Right forelimb (tissue), 1 donor: ENCODE measurements at regions not wholly inside any gene's neighbourhood (a gene's known extent, or its start where the extent isn't known, plus 50 kb on each side); places are given as distances from the start of the nearest gene placed in this dataset.
A peak's percentile ranks its signal among the peaks of the same experiment; 100 is the strongest.

Experiments
- DNase-seq: peaks from one replicate; pipeline ENCODE4 v3.0.0-alpha.2; 2018

DNA sequence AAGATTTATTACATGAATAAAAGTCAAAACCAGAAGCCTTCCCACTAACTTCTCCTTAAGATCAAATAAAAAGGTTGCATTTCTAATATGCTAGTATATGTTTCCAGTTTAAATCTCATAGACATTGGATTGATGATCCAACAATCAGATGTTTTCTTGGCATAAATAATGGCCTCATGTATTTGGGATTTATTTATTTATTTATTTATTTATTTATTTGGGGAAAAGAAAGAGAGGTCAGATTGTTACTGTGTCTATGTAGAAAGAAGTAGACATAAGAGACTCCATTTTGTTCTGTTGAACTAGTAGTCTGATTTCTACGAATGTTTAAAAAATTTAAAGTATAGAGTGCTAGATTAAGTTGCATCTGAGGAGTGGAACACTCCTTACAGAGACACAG, 422.4 kb downstream of the ADGRL2 start:
- DNase-seq, result no peak

DNA sequence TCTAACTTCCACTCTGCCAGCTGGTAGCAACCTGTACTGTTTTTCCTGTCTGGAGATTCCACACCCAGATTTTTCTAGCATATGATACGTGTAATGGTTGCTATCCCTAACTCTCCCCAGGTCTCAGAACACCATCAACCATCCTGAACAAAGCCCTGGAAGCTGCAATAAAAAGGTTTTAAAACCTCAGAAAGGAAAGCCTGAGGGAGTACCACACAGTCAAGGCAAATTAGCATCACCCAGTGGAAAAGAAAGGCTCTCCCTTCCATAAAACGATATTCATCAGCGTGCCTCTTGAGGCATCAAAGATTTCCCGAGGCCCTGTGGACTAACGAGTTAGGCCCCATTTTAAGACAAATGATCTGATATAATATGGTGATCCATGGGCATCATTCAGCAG, 421.0 kb downstream of the ADGRL2 start:
- DNase-seq, result no peak

DNA sequence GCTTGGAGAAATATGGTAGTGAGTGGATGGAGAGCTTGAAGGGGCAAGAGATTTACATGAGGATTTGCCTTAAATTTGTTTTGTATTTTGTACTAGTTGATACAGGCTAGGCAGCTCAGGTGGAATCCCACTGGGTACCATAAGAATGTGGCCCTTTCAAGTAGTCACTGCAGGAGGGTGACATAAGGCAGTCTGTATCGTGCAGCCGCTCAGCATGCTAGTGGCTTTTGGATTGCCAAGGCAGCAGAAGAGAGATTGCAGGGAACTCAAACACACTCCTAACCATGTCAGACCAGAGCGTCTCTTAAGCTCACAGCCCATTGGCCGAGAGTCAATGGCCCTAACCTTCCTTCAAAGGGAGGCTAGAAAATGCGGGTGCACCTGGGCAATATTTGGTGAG, 420.0 kb downstream of the ADGRL2 start:
- no peak for DNase-seq

DNA sequence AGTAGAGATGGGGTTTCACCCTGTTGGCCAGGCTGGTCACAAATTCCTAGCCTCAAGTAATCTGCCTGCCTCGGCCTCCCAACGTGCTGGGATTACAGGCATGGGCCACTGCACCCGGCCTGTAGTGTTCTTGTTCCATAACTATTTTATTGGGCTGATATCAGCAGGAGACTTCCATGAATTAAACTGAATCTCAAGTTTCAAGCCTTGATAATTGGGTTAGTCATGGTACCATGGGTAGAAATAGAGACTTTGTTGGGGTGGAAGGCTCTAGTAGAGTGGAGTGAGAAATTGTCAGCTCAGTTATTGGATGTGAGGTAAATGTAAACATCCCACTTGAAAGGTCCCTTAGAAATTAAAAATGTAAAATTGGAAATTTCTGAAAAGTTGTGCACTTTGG, 419.1 kb downstream of the ADGRL2 start:
- DNase-seq, result no peak

DNA sequence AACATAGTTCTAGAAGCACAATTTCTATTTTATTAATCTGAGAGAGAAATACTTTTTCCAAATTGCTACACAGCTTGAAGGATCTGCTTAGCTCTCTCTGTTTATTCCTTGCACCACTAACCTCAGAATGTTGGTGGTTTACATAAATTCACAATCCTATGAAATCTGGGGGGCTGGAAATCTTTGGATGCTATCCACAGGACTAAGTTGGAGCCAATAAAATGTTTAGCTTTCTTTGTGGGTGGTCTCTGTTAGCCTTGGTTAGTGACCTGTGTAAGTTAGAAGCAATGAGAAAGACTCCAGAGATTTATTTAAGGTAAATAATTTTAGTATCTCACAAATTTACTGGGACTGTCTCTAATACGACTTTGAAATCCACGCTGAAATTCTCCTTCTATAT, 418.1 kb downstream of the ADGRL2 start:
- DNase-seq, result no peak

DNA sequence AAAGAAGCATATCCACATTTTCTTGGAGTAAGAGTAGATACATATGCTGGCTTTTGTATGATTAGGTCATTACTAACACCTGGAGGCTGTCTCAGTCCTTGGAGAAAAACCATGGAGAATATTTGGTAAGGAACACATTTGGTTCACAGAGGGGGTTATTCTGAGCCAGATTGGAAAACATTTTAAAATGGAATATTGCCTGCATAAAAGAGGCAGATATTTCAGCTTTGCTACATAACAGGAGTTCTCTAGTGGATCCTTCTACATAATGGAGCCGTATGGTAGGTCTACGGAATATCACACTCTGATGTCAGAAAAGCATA, 415.1 kb downstream of the ADGRL2 start:
- DNase-seq, result no peak

DNA sequence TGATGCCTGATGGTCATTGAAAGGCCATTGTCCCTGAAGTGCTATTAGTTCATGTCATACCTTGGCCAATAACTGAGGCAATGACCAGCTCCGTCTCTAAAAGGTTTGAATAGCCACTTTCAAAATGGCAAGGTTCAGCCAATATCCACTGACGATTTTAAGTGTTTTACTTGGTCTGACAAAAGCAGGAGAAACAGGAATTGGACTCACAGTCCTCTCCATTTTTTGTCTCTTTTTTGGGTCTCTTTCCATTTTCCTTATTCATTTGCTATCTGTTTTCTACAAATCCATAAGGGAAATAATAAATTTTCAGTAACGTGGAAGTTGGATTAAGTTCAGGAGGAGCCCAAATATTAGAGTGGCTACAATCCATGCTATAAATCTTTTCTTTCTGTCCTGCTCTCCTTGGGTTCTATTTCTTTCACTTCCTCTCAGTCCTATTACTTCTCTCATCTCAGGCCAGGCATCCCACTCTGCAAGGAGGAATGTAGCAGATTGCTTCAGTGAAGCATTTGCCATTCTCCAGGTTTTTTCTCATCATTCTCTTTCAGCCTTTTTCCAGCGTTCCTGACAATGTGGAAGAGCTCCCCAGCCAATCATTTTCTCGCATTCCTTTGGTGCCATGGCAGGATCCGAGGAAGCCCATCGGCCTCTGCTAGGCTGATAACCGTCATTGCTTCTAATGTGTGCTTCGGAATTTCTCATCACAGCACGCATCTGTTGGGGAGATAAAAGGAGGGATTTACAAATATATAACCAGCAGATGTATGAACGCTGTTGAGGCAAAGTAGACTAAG, 414.5 kb downstream of the ADGRL2 start:
- DNase-seq, result peak; percentile 46

DNA sequence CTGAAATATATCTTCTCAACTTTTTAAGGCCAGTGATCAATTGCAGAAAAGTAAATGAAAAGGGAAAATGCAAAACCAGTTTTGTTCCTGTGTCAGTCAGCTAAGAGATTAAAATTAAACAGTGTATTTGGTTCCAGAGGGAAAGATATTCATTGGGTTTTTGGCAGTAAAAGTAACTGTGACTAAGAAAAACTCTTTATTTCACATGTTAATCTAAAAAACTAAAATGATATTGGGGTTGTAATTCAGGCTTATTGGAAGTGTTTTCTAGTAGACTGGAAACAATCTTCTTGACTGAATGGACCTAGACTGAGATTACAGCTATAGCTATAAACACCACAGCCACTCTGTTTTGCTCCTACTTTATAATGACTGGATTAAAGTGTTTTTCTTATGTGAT, 413.9 kb downstream of the ADGRL2 start:
- no peak for DNase-seq

DNA sequence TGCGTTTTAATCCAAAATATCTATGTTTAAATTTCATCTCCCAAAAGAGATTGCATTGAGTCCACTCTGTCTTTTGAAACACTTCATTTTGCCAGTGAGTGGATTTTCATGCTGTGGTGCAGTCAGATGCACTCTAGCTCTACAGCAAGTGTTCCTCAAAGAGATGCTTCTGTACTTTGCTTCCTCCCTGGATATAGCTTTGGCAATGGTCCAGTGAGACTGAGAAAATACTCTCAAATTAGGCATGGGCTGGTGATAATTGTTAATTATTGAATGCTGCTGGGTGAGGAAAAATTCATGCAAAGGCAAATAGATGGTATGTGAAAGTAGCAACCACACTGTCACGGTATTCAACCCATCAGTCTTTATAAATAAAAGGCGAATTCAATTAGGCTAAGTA, 396.9 kb downstream of the ADGRL2 start:
- DNase-seq, result no peak

DNA sequence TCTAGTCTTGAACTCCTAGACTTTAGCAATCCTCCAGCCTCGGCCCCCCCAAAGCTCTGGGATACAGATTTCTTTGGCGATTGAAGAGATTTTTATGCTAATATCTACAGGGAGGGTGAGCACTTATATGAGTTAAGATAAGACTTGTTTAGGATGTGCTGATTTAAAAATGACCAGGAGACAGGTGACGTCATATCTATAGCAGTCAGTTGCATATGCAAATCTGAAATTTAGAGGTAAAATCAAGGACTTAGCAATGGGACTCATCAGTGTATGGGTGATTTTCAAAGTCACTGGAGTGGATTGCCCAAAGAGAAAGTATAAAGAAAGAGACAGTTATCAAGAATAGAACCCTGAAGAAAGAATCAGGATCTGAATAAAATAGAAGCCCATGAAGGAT, 394.5 kb downstream of the ADGRL2 start:
- DNase-seq, result no peak

DNA sequence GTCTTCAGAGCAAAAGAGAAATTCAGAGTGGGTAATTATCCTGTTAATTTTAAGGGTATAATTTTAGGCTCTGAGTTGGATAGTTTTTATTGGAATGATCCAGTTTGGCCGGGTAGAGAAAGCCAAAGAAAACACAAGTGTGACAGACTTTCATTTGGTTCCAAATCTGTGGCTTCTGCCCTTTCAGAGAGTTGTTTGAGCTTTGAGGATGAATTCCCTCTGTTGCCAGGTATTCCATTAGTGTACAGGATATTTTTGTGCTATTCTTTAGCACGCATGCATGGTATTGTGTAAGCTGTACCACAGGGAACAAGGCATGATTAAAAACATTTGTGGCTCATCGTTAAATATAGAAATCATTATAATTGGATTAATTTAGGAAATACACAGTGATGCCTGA, 384.4 kb downstream of the ADGRL2 start:
- no peak for DNase-seq

DNA sequence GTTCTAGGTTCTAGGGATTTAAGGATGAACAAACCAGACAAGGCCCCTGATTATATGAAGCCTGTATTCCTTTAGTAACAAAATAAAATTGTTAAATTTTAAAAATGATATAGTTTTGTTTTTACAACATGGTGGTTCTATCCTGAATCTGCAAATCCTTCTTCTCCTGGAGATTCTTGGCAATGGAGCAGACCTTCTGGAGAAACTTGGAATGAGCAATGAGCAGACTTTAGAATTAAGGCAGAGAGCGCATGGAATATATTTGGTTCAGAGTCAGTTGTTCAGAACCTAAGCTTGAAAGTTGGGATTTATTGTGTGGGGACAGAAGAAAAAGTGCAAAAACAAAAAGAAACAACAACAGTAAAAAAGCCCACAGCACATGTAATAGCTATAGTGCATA, 381.1 kb downstream of the ADGRL2 start:
- DNase-seq, result no peak

DNA sequence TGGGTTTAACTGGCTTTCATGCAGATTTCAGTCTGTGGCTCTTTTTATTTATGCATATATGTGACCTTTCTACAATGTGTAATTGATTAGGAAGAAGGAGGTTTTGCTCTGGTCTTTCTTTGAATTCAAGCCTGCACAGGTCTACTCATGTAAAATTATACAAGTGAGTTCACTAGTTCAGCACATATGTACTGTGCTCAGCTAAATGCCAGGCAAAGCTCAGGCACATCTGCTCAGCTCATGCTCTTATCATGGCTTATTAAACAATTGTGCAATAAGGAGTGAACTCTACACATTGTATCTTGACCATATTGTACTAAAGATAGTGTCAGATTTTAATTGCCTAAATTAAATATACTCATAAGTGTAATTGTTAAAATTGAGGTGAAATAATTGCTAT, 378.4 kb downstream of the ADGRL2 start:
- DNase-seq, result no peak

DNA sequence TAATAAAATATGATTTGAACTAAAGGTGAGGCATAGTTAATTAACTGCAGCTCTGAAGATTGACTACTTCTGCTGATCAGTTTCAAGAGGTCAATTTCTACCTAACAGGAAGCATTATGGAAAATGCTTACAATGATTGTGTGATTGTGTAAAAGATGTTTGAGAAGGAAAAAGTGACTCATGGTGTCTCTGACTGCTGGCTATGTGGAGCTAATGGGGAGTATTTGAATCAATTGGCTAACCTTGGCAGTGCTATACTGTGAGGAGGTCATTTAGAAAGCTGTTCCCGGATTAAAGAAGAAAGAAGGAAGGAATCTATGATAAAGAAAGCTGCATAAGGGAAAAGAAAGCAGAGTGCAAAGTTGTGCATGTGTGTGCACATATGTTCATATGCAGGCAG, 376.5 kb downstream of the ADGRL2 start:
- DNase-seq, result no peak

DNA sequence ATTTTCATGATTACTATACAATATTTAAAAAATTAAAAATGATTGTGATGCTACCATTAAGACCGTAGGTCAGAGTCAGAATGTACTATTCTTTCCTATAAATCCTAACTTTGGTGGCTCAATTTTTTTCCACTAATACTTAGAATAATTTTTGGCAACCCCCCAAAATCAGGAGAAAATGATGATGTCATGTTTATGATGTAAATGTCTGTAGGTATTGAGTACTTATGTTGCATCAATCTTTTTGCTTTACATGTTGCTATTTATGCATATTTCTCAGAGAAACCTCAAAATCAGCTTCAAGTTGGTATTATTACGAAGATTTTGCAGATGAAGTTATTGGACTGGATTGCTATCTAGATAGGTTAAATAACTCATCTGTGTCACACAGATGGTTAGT, 371.2 kb downstream of the ADGRL2 start:
- DNase-seq, result no peak

DNA sequence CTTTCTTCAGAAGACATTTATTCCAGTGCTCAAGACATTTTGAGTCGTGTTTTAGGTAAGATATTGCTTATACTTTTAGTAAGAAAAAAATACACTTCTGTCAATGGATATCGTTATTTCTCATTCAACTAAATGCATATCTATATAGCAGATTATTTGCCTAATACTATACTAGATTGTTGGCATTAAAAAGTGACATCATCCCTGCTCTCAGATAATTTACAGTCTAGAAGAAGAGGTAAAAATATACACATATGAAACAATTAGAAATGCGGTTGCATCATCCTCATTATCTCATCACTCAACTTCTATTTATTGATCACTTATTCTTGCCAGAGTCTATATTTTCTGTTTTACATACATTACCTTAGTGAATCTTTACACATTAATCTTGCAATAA, 367.7 kb downstream of the ADGRL2 start:
- no peak for DNase-seq

DNA sequence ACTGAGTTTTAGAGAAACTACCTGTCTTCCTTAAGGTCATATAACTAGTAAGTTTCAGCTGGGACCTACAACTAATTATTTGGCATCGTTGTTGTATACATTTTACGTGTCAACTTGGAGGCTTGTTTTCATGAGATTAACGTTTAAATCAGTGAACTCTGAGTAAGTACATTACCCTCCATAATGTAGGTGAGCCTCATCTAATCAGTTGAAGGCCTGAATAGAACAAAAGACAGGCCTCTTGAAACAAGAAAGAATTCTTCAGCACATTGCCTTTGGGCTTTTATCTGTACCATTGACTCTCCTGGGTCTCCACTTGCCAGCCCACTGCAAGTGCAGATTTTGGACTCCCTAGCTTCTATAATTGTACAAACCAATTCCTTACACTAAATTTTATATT, 364.6 kb downstream of the ADGRL2 start:
- DNase-seq, result no peak

DNA sequence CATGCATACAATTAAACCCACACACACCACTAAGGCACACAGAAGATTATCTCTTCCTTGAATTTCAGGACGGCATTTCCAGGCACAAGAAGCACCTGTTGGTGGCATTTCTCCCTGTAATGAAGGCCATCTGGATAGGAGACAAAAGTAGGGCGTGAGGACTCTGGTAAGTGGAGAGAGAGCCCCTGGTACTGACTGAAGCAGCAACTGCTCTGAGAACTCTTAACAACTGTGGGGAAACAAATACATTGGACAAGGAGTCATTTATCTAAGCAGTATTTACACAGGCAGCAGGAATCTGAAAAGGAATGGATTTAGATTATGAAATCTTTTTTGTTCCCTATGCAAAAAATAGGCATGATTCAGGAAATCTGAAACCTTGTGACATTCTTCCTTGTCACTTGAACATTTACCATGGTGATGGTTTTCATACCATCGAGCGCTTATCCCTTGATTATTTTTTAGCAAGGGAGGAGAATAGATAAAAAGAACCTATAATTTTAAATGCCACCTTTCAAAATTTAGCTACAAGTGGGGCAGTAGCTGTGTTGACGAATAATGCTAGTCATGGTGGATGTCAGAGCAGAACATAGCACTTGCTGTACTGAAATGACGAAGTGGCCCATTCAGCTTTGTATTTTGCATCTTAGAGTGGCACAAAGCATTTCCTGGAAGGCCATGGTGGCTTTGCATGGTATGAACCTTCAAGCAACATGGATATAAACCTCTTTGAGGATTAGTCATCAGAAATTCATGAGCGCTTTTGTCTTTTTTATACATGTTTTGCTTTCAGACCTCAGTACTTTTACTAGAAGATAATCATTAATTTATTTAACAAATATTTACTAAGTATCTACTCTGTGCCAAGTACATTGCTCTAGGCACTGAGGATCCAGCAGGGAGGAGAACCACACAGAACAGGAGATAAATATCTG, 362.0 kb downstream of the ADGRL2 start:
- DNase-seq, result peak; percentile 47

DNA sequence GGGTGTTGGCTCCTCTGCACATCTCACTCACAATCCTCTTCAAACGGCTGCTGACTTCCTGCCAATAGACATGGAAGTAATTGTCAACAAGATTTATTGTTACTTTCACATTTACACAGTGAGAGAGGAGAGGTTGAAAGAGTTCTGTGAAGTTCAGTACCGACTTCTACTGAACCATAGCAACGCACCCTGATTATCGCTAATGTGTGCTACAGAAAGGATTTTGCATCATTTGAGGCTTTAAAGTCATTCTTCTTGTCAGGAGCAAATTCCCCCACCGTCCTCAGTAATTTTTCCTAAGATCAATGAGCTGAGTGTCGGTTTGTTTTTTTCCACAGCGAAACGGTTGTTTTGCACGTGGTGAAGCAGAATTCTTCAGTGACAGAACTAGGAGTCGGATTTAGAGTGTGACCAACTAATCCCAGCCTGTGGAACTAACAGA, 361.0 kb downstream of the ADGRL2 start:
- DNase-seq, result peak; percentile 51

DNA sequence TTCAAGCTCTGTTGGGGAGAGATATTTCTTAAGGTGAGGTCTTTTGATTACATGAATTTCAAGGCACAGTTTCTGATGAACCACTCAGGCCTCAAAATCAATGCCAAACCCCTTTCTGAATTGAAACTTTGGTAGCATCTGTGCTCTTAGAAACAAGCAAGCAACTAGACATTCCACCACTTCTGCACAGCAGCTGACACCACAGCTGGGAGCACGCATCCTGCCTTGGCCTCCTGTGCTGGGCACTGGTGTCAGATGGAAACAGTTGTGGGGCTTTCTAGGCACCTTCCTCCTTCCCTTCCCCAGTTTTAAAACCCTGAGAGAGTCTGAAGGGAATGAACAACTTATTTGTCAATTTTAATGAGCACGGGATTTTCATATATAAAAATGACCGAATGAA, 360.2 kb downstream of the ADGRL2 start:
- peak; percentile 56 for DNase-seq

DNA sequence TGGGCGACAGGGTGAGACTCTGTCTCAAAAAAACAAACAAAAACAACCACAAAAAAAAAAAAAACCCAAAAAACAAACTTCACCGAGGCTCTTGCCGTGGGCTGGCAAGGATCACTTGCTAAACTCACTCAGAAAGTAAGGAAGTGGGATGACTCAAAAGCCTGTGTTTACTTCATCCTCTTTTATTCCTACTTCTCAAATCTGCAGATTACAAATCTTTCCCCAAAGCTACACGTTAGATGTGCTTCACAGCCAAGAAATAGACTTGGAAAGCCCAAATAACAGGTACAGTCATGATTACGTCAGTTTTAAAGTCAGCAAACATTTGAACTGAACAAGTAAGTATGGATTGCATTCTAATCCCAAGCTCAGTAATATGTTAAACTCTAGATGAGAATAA, 359.3 kb downstream of the ADGRL2 start:
- DNase-seq, result no peak

DNA sequence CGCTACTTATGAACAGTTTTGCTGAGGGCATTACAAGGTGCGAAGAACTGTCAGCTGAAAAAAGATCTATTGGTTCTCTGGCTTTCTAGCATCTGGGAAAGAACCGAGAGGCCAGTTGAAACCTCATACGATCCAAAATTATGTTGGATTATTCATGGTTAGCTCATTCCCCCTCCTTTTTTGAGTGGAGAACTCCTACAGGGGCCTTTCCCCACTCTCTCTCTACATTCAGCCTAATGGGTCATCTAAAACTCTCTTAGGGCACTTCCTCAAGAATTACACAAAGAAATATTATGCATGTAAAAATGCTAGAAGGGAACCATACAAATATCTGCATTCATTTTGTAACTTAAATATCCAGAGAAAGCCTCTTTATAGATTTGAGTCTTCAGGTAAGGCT, 358.2 kb downstream of the ADGRL2 start:
- DNase-seq, result no peak

DNA sequence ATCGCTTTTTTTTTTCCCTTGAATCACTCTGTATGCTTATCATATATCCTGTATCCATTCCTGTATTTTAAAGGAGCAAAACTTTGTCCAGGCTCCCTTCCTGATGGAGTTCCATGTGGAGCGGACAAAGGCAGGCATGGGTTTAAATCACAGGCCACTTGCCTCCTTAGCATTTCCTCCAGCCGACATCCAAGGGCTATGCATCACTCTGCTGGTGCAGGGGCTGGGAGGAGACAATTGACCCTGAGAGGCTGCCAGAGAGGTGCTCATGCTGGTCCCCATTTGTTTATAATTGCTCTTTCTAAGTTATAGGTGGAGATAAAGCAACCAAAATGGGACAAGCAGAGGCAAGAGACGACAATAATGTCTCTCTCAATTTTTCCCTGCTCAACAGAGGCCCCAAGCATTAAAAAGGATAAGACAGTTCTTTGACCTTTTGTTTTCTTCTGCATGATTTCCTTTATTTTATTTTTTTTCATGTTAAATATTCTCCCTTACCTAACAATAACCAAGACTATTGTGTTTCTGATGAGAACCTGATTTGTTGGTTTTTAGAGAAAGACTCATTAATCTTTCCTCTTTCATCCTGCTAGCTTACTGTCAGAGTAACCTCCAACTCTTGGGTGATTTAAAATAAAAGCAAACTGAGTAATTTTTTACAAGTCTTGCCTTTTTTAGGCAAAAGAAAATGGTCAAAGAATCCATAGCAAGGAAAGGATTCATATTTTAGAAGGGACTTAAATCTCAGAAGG, 353.7 kb downstream of the ADGRL2 start:
- no peak for DNase-seq

DNA sequence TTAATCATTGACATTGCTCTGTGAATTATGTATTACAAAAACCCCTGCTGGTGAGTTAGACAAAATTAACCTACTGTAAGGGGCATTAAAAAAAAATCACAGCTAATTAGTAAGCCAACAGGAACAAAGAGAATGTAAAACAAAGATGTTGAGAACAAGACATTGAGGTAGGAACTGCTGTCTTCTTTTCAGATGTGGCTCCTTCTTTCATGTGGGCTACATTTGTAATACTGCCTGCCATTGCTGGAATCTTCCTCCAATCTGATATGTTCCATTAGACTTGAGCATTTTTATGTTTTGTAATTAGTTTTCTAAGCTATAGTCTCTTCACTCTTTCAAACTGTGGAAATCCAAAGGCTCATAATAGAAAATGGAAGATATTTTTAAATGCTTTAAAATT, 353.0 kb downstream of the ADGRL2 start:
- DNase-seq, result no peak
